Hepatocyte (in vitro differentiated cells): ENCODE measurements at regions not wholly inside any gene's neighbourhood (a gene's known extent, or its start where the extent isn't known, plus 50 kb on each side); places are given as distances from the start of the nearest gene placed in this dataset.

Experiments
- DNase-seq: peaks from one replicate; pipeline ENCODE4 v3.0.0-alpha.2; 2016; ENCODE audit warnings: low spot score
- H2AFZ ChIP-seq: fragments of 200-600 bp; sonication (generic); 2 replicates; pipeline ENCODE4 v1.6.0; 2016; ENCODE audit warnings: antibody characterized with exemption, mild to moderate bottlenecking
- H3K27ac ChIP-seq: fragments of 200-600 bp; sonication (generic); 2 replicates; pipeline ENCODE4 v1.5.1; 2016; ENCODE audit warnings: mild to moderate bottlenecking
- H3K27me3 ChIP-seq: fragments of 200-600 bp; sonication (generic); 2 replicates; pipeline ENCODE4 v1.6.1; 2016
- H3K36me3 ChIP-seq: fragments of 200-600 bp; sonication (generic); replicated peaks from 2 replicates; pipeline ENCODE4 v1.5.1; 2016; ENCODE audit warnings: low read depth; ENCODE audit not compliant: insufficient read depth
- H3K4me1 ChIP-seq: fragments of 200-600 bp; sonication (generic); 2 replicates; pipeline ENCODE4 v1.5.1; 2016; ENCODE audit warnings: mild to moderate bottlenecking, moderate library complexity; ENCODE audit not compliant: insufficient read depth
- H3K4me2 ChIP-seq: fragments of 200-600 bp; sonication (generic); 2 replicates; pipeline ENCODE4 v1.6.0; 2016
- H3K4me3 ChIP-seq: fragments of 200-600 bp; sonication (generic); 2 replicates; pipeline ENCODE4 v1.5.1; 2016; ENCODE audit warnings: mild to moderate bottlenecking
- H3K79me2 ChIP-seq: fragments of 200-600 bp; sonication (generic); 2 replicates; pipeline ENCODE4 v1.6.0; 2017; ENCODE audit warnings: mild to moderate bottlenecking
- H3K9me2 ChIP-seq: fragments of 200-600 bp; sonication (generic); replicated peaks from 2 replicates; pipeline ENCODE4 v1.6.0; 2017; ENCODE audit warnings: mild to moderate bottlenecking; ENCODE audit not compliant: insufficient read depth
- H3K9me3 ChIP-seq: fragments of 200-600 bp; sonication (generic); 2 replicates; pipeline ENCODE4 v1.5.1; 2016; ENCODE audit warnings: low read depth, mild to moderate bottlenecking
- H4K20me1 ChIP-seq: fragments of 200-600 bp; sonication (generic); 2 replicates; pipeline ENCODE4 v1.6.0; 2016; ENCODE audit warnings: mild to moderate bottlenecking; ENCODE audit not compliant: insufficient read depth, poor library complexity, severe bottlenecking
- EZH2 ChIP-seq: fragments of 200-600 bp; sonication (generic); IDR thresholded peaks from 2 replicates; pipeline ENCODE4 v1.6.1; 2016; ENCODE audit warnings: antibody characterized with exemption, mild to moderate bottlenecking, borderline replicate concordance
- EZH2phosphoT487 ChIP-seq: fragments of 200-600 bp; sonication (generic); IDR thresholded peaks from one replicate; pipeline ENCODE4 v1.6.1; 2018; ENCODE audit warnings: antibody characterized with exemption, mild to moderate bottlenecking, low read depth, moderate library complexity; ENCODE audit not compliant: unreplicated experiment, severe bottlenecking
- WGBS: methylation state at CpG from one replicate; pipeline ENCODE4 v1.1.6; 2016; ENCODE audit warnings: low lambda C conversion rate; ENCODE audit errors: missing lambda C conversion rate; 5-methylcytosine and 5-hydroxymethylcytosine counted together
- TF ChIP-seq, protein P1 (sequence below): fragments of 200-600 bp; sonication (generic); IDR thresholded peaks from 2 replicates; pipeline ENCODE4 v1.5.1; 2016; ENCODE audit warnings: antibody characterized with exemption, mild to moderate bottlenecking; ENCODE audit not compliant: poor library complexity

DNA sequence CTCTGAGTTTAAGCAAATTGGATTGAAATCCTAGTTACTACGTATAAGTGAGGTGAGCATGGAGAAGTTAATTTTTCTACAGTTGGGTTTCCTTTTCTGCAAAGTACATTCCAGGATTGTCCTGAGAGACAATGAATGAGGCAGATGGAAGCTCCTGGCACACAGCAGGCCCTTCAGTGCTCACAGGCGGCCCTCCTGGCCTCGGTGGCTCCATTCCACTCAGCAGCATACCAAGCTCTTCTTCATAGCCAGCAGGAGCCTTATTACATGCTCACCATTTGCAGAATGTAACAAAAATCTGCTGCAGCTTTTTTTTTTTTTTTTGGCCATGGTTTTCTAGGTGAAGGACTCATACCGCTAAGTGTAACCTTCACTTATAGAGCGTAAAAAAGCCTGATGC is 113.2 kb upstream of the FAM9B start:
- Histone ChIP-seq H3K4me1 (no peaks in the 10 kb centered on the region), H3K9me3 (no peaks in the 10 kb centered on the region), H3K27me3 (no peaks in the 10 kb centered on the region), H3K27ac (no peak overlapping the region), H3K4me2 (no peak overlapping the region), H3K79me2 (no peaks in the 10 kb centered on the region), H3K4me3 (no peak overlapping the region), H3K9me2 (no peaks in the 10 kb centered on the region), H2AFZ (no peak overlapping the region), H4K20me1 (no peaks in the 10 kb centered on the region), H3K36me3 (no peaks in the 10 kb centered on the region)
- TF ChIP-seq EZH2phosphoT487 = no peak
- TF ChIP-seq, protein P1, sequence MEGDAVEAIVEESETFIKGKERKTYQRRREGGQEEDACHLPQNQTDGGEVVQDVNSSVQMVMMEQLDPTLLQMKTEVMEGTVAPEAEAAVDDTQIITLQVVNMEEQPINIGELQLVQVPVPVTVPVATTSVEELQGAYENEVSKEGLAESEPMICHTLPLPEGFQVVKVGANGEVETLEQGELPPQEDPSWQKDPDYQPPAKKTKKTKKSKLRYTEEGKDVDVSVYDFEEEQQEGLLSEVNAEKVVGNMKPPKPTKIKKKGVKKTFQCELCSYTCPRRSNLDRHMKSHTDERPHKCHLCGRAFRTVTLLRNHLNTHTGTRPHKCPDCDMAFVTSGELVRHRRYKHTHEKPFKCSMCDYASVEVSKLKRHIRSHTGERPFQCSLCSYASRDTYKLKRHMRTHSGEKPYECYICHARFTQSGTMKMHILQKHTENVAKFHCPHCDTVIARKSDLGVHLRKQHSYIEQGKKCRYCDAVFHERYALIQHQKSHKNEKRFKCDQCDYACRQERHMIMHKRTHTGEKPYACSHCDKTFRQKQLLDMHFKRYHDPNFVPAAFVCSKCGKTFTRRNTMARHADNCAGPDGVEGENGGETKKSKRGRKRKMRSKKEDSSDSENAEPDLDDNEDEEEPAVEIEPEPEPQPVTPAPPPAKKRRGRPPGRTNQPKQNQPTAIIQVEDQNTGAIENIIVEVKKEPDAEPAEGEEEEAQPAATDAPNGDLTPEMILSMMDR = no peak
- no peak for TF ChIP-seq EZH2
- no peak for DNase-seq
- 78% methylated on average over 5 of the region's 5 CpGs for whole genome bisulfite sequencing

DNA sequence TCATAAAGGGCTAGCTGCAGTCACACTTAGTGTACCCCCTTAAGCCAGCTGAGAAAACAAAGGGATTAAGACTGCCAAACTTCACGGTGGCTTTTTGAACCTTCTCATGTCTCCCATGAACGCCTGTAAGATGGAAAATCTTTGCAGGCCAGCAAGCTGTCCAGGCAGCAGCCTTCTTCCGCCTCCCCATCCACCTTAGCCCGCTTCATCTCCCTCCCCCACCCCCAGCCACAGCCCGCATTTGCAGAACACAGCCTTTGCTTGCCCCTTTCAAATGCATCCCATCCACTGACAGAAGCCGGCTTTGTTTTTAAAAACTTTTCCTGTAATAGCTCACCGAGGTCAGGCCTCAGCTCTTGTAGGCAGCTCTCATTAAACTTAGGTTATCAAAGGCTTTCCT is 113.8 kb upstream of the FAM9B start:
- Histone ChIP-seq H3K9me3 (no peaks in the 10 kb centered on the region), H3K4me2 (no peak overlapping the region), H3K4me1 (no peaks in the 10 kb centered on the region), H3K27ac (no peak overlapping the region), H3K27me3 (no peaks in the 10 kb centered on the region), H4K20me1 (no peaks in the 10 kb centered on the region), H2AFZ (no peak overlapping the region), H3K79me2 (no peaks in the 10 kb centered on the region), H3K4me3 (no peak overlapping the region), H3K36me3 (no peaks in the 10 kb centered on the region), H3K9me2 (no peaks in the 10 kb centered on the region)
- no peak for TF ChIP-seq EZH2phosphoT487
- TF ChIP-seq EZH2 = no peak
- TF ChIP-seq, protein P1 = no peak
- DNase-seq = no peak
- WGBS = 38% methylated on average over 7 of the region's 7 CpGs

DNA sequence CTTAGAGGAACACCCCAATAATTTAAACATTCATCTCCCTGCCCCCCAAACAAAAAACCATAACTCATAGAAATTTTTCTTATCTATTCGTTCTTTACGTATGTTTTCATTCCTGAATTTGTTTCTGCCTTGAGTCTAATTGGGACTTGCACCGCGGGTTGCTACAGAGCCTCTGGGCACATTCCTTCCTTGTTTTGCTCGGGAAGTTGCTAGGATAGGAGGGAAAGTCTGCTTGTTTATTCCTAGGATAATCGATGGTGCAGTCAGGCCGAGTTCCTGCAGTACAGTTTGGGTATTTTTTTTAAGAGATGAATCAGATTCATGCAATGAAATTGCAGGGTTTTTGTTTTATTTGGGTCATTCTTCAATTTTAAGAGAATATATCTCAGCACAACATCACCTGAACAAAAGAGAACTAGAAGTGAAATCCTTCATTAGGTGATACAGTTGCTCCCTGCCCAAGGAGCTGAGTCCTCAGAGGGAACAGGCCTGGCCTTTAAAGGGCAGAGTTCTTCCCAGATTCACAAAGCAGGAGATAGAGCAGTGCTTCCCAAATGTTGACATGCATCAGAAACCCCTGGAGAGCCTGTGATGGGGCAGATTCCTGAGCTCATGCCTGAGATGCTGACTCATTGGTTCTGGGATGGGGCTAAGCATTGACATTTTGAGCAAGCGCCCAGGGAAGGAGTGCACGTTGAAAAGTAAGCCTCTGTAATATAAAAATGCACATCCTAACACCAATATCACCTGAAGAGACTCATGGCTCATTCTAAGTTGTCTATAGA is 114.9 kb upstream of the FAM9B start:
- no peaks in the 10 kb centered on the region for H3K4me1 ChIP-seq
- H3K79me2 ChIP-seq = no peaks in the 10 kb centered on the region
- H3K4me3 ChIP-seq = no peak overlapping the region
- no peaks in the 10 kb centered on the region for H3K36me3 ChIP-seq
- no peaks in the 10 kb centered on the region for H3K9me2 ChIP-seq
- WGBS = 60% methylated on average over 9 of the region's 9 CpGs
- H3K4me2 ChIP-seq = no peak overlapping the region
- H3K9me3 ChIP-seq = no peaks in the 10 kb centered on the region
- H4K20me1 ChIP-seq = no peaks in the 10 kb centered on the region
- no peak for DNase-seq
- no peak overlapping the region for H3K27ac ChIP-seq
- no peak overlapping the region for H2AFZ ChIP-seq
- TF ChIP-seq EZH2 = no peak
- TF ChIP-seq, protein P1 = no peak
- TF ChIP-seq EZH2phosphoT487 = no peak
- no peaks in the 10 kb centered on the region for H3K27me3 ChIP-seq
